H9 (cell line): ENCODE measurements at regions not wholly inside any gene's neighbourhood (a gene's known extent, or its start where the extent isn't known, plus 50 kb on each side); places are given as distances from the start of the nearest gene placed in this dataset.

ENCODE experiments used
- DNase-seq: peaks from one replicate; pipeline ENCODE4 v3.0.0-alpha.2; 2017
- H2AFZ ChIP-seq: one replicate; pipeline ENCODE4 v1.6.1; 2013; ENCODE audit warnings: mild to moderate bottlenecking, low read length, control low read depth, moderate library complexity
- H2AK5ac ChIP-seq: 2 replicates; pipeline ENCODE4 v1.6.1; 2013; ENCODE audit warnings: low read length, control low read depth, mixed read lengths; ENCODE audit not compliant: insufficient read length
- H2BK120ac ChIP-seq: one replicate; pipeline ENCODE4 v1.6.1; 2013; ENCODE audit warnings: low read depth, mild to moderate bottlenecking, low read length, control low read depth, inconsistent platforms; ENCODE audit not compliant: poor library complexity, severe bottlenecking
- H2BK12ac ChIP-seq: 2 replicates; pipeline ENCODE4 v1.6.1; 2013; ENCODE audit warnings: low read length, control low read depth, mixed read lengths, low read depth; ENCODE audit not compliant: insufficient read length
- H2BK15ac ChIP-seq: 2 replicates; pipeline ENCODE4 v1.6.1; 2013; ENCODE audit warnings: low read depth, low read length, control low read depth
- H2BK20ac ChIP-seq: one replicate; pipeline ENCODE4 v1.6.1; 2013; ENCODE audit warnings: low read depth, mild to moderate bottlenecking, low read length, control low read depth, inconsistent platforms; ENCODE audit not compliant: poor library complexity, severe bottlenecking
- H2BK5ac ChIP-seq: 2 replicates; pipeline ENCODE4 v1.6.1; 2013; ENCODE audit warnings: low read length, control low read depth, mixed read lengths; ENCODE audit not compliant: insufficient read length
- H3K14ac ChIP-seq: 2 replicates; pipeline ENCODE4 v1.6.1; 2013; ENCODE audit warnings: low read length, control low read depth; ENCODE audit not compliant: insufficient read depth
- H3K18ac ChIP-seq: 2 replicates; pipeline ENCODE4 v1.6.1; 2013; ENCODE audit warnings: low read depth, mild to moderate bottlenecking, mixed read lengths, low read length, control low read depth; ENCODE audit not compliant: insufficient read length
- H3K23ac ChIP-seq: 2 replicates; pipeline ENCODE4 v1.6.1; 2013; ENCODE audit warnings: low read length, control low read depth, mixed read lengths, low read depth; ENCODE audit not compliant: insufficient read length
- H3K23me2 ChIP-seq: 2 replicates; pipeline ENCODE4 v1.6.1; 2013; ENCODE audit warnings: low read depth, mild to moderate bottlenecking, mixed read lengths, low read length, control low read depth; ENCODE audit not compliant: insufficient read length, poor library complexity, severe bottlenecking
- H3K27ac ChIP-seq: 2 replicates; pipeline ENCODE4 v1.5.1; 2013; ENCODE audit warnings: low read length, control low read depth, mixed read lengths, low read depth; ENCODE audit not compliant: insufficient read length
- H3K27me3 ChIP-seq: 2 replicates; pipeline ENCODE4 v1.6.1; 2013; ENCODE audit warnings: low read length, control low read depth, inconsistent platforms; ENCODE audit not compliant: insufficient read depth
- H3K4ac ChIP-seq: 2 replicates; pipeline ENCODE4 v1.6.1; 2013; ENCODE audit warnings: low read depth, mild to moderate bottlenecking, control low read depth, inconsistent platforms, low read length, moderate library complexity
- H3K4me1 ChIP-seq: 2 replicates; pipeline ENCODE4 v1.6.1; 2013; ENCODE audit warnings: low read length, control low read depth, inconsistent platforms; ENCODE audit not compliant: insufficient read depth
- H3K4me2 ChIP-seq: 2 replicates; pipeline ENCODE4 v1.6.1; 2013; ENCODE audit warnings: low read length, control low read depth, mixed read lengths; ENCODE audit not compliant: insufficient read length, insufficient read depth
- H3K56ac ChIP-seq: 2 replicates; pipeline ENCODE4 v1.6.1; 2013; ENCODE audit warnings: low read depth, mild to moderate bottlenecking, mixed read lengths, low read length, control low read depth; ENCODE audit not compliant: insufficient read length
- H3K79me1 ChIP-seq: 2 replicates; pipeline ENCODE4 v1.6.1; 2013; ENCODE audit warnings: low read depth, mild to moderate bottlenecking, moderate library complexity, low read length, control low read depth, inconsistent platforms; ENCODE audit not compliant: insufficient read depth, poor library complexity, severe bottlenecking
- H3K79me2 ChIP-seq: 2 replicates; pipeline ENCODE4 v1.6.1; 2013; ENCODE audit warnings: low read length, control low read depth, inconsistent platforms; ENCODE audit not compliant: insufficient read depth
- H3K9ac ChIP-seq: 2 replicates; pipeline ENCODE4 v1.6.1; 2013; ENCODE audit warnings: low read length, control low read depth, mixed read lengths; ENCODE audit not compliant: insufficient read length; ENCODE audit errors: extremely low read depth
- H3K9me3 ChIP-seq: one replicate; pipeline ENCODE4 v1.6.1; 2013; ENCODE audit warnings: low read depth, low read length, inconsistent platforms; ENCODE audit not compliant: control insufficient read depth
- H3T11ph ChIP-seq: one replicate; pipeline ENCODE4 v1.6.1; 2013; ENCODE audit warnings: mild to moderate bottlenecking, low read length, control low read depth, inconsistent platforms
- H4K20me1 ChIP-seq: one replicate; pipeline ENCODE4 v1.6.1; 2013; ENCODE audit not compliant: control insufficient read depth, insufficient read length, insufficient read depth
- H4K5ac ChIP-seq: 2 replicates; pipeline ENCODE4 v1.6.1; 2013; ENCODE audit warnings: low read depth, mild to moderate bottlenecking, mixed read lengths, low read length, control low read depth; ENCODE audit not compliant: insufficient read length
- H4K8ac ChIP-seq: replicated peaks from 2 replicates; pipeline ENCODE4 v1.6.1; 2013; ENCODE audit warnings: low read length, control low read depth, mixed read lengths, low read depth; ENCODE audit not compliant: insufficient read length
- H4K91ac ChIP-seq: 2 replicates; pipeline ENCODE4 v1.6.1; 2013; ENCODE audit warnings: low read depth, mild to moderate bottlenecking, moderate library complexity, mixed read lengths, low read length, control low read depth; ENCODE audit not compliant: insufficient read length
- H3K27ac Mint-ChIP-seq, 3 experiments: 2 replicates in 2 of 3; 3 replicates in 1 of 3; pipeline ENCODE4 v1.8.0; 2020 to 2021; ENCODE audit warnings: mixed read lengths in 3 of 3, mild to moderate bottlenecking in 1 of 3, moderate library complexity in 1 of 3
- H3K27me3 Mint-ChIP-seq: 2 replicates; pipeline ENCODE4 v1.8.0; 2021; ENCODE audit warnings: low read depth, mild to moderate bottlenecking, moderate library complexity, mixed read lengths
- H3K36me3 Mint-ChIP-seq, 3 experiments: 2 replicates in 2 of 3; 3 replicates in 1 of 3; pipeline ENCODE4 v1.8.0; 2020 to 2021; ENCODE audit warnings: low read depth in 3 of 3, mixed read lengths in 3 of 3; ENCODE audit not compliant: insufficient read depth in 1 of 3
- H3K4me1 Mint-ChIP-seq, 2 experiments: 2 replicates each; pipeline ENCODE4 v1.8.0; 2020; ENCODE audit warnings: mixed read lengths in 2 of 2
- H3K4me3 Mint-ChIP-seq, 2 experiments: 2 replicates in 1 of 2; 3 replicates in 1 of 2; pipeline ENCODE4 v1.8.0; 2020 to 2021; ENCODE audit warnings: mild to moderate bottlenecking in 2 of 2, mixed read lengths in 2 of 2, moderate library complexity in 1 of 2
- H3K9me3 Mint-ChIP-seq, 2 experiments: 2 replicates in 1 of 2; 3 replicates in 1 of 2; pipeline ENCODE4 v1.8.0; 2020; ENCODE audit warnings: mild to moderate bottlenecking in 2 of 2, mixed read lengths in 2 of 2, moderate library complexity in 1 of 2
- WGBS: extraction: QIAGEN DNeasy Blood & Tissue Kit; methylation state at CpG from one replicate; pipeline ENCODE4 v1.1.7; 2013; ENCODE audit warnings: missing lambda C conversion rate, low lambda C conversion rate, mixed read lengths; ENCODE audit not compliant: insufficient read length; ENCODE audit errors: extremely low coverage; 5-methylcytosine and 5-hydroxymethylcytosine counted together
- TF ChIP-seq, protein P1 (sequence below): fragments of 200-600 bp; sonication (generic); conservative IDR thresholded peaks from 3 replicates; pipeline ENCODE4 v1.8.0; 2021; ENCODE audit warnings: antibody characterized with exemption, mild to moderate bottlenecking

DNA sequence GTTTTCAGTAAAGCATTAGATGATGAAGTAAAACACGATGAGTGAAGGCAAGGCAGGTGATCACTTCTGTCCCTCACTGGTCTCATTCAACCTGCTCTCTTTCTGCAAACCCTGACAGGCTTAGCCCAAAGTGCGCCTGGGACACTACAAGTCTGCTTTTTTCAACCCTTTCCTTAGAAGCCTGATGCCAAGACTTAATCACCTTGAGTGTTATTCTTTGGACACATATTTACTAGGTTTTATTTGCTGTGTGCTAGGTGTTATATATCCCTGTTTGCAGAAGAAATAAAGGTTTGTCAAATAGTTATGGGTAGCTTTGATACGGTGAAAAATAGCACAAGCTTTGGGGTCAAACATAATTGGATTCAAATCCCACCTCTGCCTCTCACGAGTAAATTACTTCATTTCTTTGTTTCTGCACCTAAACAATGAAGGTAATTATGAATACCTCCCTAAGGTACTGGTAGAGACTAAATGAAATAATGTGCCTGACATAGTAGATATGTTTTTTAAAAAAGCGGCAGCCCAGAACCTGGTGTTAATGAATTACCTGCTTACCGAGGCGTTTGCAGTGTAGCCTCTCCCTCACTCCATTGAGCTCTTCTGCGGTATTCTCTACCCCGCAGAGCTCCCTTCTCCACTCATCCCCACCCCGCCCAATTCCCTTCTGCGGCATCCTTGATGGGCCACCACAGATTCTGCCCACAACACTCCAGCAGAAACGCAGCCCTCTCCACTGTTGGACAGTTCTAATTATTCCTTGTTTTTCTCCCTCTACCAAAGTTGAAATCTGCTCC, 269.0 kb upstream of the TPM1 start:
- Histone ChIP-seq H2AK5ac (no peak overlapping the region), H3K56ac (no peak overlapping the region), H3K4ac (no peak overlapping the region), H3K23ac (no peak overlapping the region), H3K27ac (no peak overlapping the region), H3K9me3 (no peaks in the 10 kb centered on the region), H3K18ac (no peak overlapping the region), H3K4me1 (peaks cover 3% of the 10 kb centered on the region; the same call in 1 of the 2 replicates), H2BK120ac (no peak overlapping the region), H2BK20ac (no peak overlapping the region), H3K9ac (no peak overlapping the region), H3T11ph (no peak overlapping the region), H4K91ac (no peak overlapping the region), H2BK5ac (no peak overlapping the region), H2AFZ (no peak overlapping the region), H3K79me1 (no peaks in the 10 kb centered on the region), H3K79me2 (no peaks in the 10 kb centered on the region), H3K27me3 (no peaks in the 10 kb centered on the region), H2BK15ac (no peak overlapping the region), H3K14ac (no peak overlapping the region), H4K8ac (no peak overlapping the region), H3K4me2 (no peak overlapping the region), H3K23me2 (no peaks in the 10 kb centered on the region), H4K20me1 (no peaks in the 10 kb centered on the region), H4K5ac (no peak overlapping the region), H2BK12ac (no peak overlapping the region)
- TF ChIP-seq, protein P1, sequence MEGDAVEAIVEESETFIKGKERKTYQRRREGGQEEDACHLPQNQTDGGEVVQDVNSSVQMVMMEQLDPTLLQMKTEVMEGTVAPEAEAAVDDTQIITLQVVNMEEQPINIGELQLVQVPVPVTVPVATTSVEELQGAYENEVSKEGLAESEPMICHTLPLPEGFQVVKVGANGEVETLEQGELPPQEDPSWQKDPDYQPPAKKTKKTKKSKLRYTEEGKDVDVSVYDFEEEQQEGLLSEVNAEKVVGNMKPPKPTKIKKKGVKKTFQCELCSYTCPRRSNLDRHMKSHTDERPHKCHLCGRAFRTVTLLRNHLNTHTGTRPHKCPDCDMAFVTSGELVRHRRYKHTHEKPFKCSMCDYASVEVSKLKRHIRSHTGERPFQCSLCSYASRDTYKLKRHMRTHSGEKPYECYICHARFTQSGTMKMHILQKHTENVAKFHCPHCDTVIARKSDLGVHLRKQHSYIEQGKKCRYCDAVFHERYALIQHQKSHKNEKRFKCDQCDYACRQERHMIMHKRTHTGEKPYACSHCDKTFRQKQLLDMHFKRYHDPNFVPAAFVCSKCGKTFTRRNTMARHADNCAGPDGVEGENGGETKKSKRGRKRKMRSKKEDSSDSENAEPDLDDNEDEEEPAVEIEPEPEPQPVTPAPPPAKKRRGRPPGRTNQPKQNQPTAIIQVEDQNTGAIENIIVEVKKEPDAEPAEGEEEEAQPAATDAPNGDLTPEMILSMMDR, result no peak
- DNase-seq, result no peak
- H3K9me3 Mint-ChIP-seq, result no peaks in the 10 kb centered on the region
- no peak overlapping the region; a peak in 2 of 7 replicates for H3K27ac Mint-ChIP-seq
- H3K4me3 Mint-ChIP-seq, result no peak overlapping the region
- peaks cover 3 to 9% (median 5%) of the 10 kb centered on the region in 3 experiments; a peak in 4 of 7 replicates for H3K36me3 Mint-ChIP-seq
- peaks cover 26 to 31% of the 10 kb centered on the region in 2 experiments for H3K4me1 Mint-ChIP-seq
- no peaks in the 10 kb centered on the region for H3K27me3 Mint-ChIP-seq
- WGBS, result no CpG with 5 or more reads among the region's 12 CpGs
